ENCODE measurements at regions not wholly inside any gene's neighbourhood (a gene's known extent, or its start where the extent isn't known, plus 50 kb on each side); places are given as distances from the start of the nearest gene placed in this dataset.

DNA sequence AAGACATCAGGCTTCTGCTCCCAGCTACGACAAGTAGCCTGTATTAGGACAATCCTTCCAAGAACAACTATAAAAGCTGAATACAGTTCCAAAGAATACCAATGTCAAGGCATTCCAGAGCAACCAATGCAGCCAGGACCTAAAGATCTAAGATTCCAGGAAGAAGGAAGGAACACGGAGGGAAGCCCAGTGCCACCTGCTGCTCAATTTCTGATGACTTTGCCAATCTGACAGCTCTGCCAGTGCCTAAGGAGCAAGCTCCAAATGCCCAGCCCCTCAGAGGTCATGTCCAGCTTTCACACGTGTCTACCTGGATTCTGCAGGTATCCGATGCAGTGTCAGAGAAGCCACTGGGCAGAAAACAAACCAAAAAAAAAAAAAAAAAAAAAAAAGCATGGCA, 164.4 kb downstream of the IRS2 start:
- H3K4me3 ChIP-seq (ENCODE audit: low read depth, low read length) = no peak overlapping the region
- TF ChIP-seq, protein P1, sequence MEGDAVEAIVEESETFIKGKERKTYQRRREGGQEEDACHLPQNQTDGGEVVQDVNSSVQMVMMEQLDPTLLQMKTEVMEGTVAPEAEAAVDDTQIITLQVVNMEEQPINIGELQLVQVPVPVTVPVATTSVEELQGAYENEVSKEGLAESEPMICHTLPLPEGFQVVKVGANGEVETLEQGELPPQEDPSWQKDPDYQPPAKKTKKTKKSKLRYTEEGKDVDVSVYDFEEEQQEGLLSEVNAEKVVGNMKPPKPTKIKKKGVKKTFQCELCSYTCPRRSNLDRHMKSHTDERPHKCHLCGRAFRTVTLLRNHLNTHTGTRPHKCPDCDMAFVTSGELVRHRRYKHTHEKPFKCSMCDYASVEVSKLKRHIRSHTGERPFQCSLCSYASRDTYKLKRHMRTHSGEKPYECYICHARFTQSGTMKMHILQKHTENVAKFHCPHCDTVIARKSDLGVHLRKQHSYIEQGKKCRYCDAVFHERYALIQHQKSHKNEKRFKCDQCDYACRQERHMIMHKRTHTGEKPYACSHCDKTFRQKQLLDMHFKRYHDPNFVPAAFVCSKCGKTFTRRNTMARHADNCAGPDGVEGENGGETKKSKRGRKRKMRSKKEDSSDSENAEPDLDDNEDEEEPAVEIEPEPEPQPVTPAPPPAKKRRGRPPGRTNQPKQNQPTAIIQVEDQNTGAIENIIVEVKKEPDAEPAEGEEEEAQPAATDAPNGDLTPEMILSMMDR (IDR thresholded peaks at IDR 0.05; ENCODE audit: borderline replicate concordance, insufficient read depth, low read depth, low read length) = no peak

DNA sequence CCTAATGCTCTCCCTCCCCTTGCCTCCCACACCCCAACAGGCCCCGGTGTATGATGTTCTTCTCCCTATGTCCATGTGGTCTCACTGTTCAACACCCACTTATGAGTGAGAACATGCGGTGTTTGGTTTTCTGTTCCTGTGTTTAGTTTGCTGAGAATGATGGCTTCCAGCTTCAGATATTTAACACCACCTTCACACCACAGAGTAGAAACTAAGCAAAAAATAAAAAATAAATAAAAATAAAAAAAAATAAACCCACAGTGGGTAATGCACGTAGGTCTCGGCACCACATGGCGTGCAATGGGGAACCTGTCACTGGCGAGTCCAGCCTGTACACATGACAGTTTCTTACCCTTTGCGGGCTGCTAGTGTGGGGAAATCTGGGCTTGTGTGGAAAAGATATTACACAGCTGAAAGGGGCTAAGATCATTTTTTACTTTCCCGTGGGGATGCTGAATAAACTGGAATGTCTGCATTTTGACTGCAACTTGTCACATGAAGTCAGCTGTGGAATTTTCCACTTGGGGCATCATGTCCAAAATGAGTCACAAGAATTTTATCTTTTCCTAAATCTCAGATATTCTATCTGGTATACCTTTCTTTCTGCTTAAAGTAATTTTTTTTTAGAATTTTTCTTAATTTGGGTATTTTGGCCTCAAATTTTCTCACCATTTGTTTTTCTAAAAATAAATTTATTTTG, 170.5 kb downstream of the IRS2 start:
- TF ChIP-seq, protein P1 (IDR thresholded peaks at IDR 0.05; ENCODE audit: borderline replicate concordance, insufficient read depth, low read depth, low read length) = no peak
- H3K4me3 ChIP-seq (ENCODE audit: low read depth, low read length) = no peak overlapping the region

DNA sequence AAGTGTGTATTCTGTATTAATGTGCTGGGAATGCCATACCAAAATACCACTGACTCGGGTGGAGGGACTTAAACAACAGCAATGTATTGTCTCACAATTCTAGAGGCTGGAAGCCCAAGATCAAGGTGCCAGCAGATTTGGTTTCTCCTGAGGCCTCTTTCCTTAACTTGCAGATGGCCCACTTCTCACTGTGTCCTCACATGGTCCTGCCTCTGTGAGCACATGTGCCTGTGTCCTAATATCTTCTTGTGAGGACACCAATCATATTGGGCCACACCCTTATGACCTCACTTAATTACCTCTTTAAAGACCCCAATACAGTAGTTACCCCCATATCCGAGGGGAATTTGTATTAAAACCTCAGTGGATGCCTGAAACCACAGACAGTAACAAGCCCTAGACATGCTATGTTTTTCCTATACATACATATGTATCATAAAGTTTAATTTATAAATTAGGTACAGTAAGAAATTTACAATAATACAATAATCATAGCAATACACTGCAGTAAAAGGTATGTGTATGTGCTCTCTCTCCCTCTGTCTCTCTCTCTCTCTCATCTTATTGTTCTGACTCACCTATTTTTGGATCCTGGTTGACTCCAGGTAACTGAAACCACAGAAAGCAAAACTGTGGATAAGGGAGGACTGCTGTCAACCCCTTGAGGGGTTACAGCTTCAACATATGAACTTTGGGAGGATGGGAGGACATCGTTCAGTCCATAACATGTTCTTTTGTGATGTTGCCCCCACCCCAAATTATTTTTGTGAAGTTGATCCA, 174.3 kb downstream of the IRS2 start:
- TF ChIP-seq, protein P1 (IDR thresholded peaks at IDR 0.05; ENCODE audit: borderline replicate concordance, insufficient read depth, low read depth, low read length) = no peak
- H3K4me3 ChIP-seq (ENCODE audit: low read depth, low read length) = no peak overlapping the region

DNA sequence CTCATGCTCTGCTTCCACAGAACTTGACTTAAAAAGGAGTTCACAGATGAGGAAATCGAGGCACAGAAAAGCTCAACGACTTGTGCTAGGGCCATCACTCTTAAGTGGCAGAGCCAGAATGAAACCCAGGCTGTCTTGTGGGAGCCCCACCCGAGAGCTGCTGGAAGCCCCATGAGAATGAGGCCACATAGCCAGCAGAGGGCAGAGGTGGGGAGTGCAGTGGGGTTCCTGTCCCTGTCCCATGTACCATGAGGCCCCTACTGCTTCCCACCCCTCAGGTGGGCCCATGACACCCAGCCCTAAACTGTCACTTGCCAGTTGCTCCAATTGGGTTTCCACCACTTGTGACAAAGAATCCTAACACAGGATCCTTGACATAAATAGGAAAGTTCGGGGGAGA, 175.9 kb downstream of the IRS2 start:
- H3K4me3 ChIP-seq (ENCODE audit: low read depth, low read length) = no peak overlapping the region

DNA sequence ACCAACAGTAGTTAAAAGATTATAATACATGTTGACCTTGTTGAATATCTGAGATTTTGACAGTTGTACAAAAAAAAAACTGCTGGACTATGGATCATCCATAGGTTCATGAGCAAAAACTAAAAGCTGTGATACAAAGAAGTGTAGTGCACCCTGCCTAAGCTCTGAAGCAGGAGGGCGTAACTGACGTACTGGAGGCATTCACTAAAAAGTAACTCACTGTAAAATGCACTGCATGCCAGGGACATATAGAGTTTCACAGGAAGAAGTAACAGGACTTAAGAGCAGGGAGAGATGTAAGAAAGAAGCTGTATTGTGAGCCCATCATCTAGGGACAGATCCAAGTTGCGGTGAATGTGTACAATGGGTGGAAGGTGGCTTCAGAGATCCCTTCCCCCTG, 177.9 kb downstream of the IRS2 start:
- H3K4me3 ChIP-seq (ENCODE audit: low read depth, low read length) = no peak overlapping the region
- TF ChIP-seq, protein P1 (IDR thresholded peaks at IDR 0.05; ENCODE audit: borderline replicate concordance, insufficient read depth, low read depth, low read length) = no peak

More for the DNA sequence above, 175.9 kb downstream of the IRS2 start:
- TF ChIP-seq, protein P1 (IDR thresholded peaks at IDR 0.05; ENCODE audit: borderline replicate concordance, insufficient read depth, low read depth, low read length) = peak; percentile 38; the same call in 1 of the 2 replicates

DNA sequence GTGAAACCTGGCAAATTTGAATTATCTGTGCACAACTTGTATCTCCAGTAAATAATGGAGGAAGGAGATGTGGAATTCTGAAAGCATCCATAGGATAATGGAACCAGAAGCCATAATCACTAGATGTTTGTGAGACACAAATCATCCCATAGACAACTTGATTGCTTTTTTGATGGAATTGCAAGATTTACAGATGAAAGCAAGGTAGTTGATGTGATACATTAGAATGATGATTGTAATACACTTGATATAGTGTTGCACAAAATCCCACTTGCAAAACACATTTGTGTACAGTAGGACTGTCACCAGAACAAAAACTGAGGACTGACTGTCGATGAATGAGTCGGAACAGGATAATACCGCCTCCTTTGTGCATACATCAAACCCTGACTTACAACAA, 178.3 kb downstream of the IRS2 start:
- TF ChIP-seq, protein P1 (IDR thresholded peaks at IDR 0.05; ENCODE audit: borderline replicate concordance, insufficient read depth, low read depth, low read length) = no peak
- H3K4me3 ChIP-seq (ENCODE audit: low read depth, low read length) = no peak overlapping the region

DNA sequence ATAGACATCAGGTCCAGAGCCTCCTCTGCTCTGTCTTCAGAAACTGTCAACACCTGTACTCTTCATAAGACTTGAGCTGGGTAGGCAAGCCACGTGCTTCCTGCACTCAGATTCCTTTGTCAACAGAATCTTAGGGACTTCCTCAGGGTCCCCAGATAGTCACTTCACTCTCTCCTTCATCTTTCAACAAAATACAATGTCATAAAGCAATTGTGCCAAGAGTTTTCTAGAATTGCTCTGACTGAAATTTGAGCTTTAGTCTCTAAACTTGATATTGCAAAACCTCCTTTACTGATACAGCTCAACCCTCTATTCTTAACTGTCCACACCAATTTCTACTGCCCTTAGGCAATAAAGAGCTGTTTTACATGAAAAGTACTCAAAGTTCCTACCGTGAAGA, 179.9 kb downstream of the IRS2 start:
- no peak overlapping the region for H3K4me3 ChIP-seq (ENCODE audit: low read depth, low read length)
- TF ChIP-seq, protein P1 (IDR thresholded peaks at IDR 0.05; ENCODE audit: borderline replicate concordance, insufficient read depth, low read depth, low read length) = no peak

Measured in GM12875 (cell line).